ENCODE measurements at regions not wholly inside any gene's neighbourhood (a gene's known extent, or its start where the extent isn't known, plus 50 kb on each side); places are given as distances from the start of the nearest gene placed in this dataset.

GRCh38 chrX:138777230-138777629 lies 65.7 kb upstream of the FGF13 start:
- no peak for DNase-seq (ENCODE audit: low read depth in 4 of 4, low spot score in 2 of 4)

DNA sequence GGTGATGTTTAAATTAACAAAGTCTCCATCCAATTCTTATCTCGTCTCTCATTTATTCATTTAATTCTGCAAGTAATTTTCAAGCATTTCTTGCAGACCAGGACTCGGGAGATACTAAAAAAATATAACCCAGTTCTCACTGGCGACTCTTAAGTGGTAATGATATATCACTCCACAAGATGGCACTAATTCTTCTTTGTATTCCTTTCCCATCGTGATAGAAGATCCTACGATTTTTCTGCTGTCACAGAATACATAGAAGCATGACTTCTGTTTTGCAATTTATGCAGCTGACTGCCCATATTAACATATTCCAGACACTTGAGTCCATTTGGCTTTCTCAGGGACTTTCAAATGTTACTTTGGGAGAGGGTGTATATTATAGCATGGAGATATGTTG lies 64.0 kb upstream of the FGF13 start:
- DNase-seq (ENCODE audit: low read depth in 4 of 4, low spot score in 2 of 4) = no peak

DNA sequence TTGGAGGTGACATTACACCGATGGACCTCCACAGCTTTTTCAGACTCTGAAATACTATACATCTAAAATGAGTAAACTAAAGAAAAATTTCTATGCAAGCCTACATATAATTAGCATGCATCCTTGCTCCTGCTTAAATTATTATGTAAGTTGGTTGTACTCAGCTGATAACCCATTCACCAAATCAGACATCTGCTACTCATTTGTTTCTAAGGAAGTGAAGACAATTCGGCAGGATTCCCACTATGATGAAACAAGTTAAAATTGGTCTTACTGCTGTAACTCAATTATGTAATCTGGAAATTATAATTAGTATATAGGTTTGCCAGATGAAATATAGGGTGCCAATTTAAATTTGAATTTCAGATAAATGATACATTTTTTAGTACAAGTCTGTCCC lies 59.5 kb upstream of the FGF13 start:
- DNase-seq (ENCODE audit: low read depth in 4 of 4, low spot score in 2 of 4) = no peak

GRCh38 chrX:138769918-138770317 lies 58.4 kb upstream of the FGF13 start:
- DNase-seq (ENCODE audit: low read depth in 4 of 4, low spot score in 2 of 4) = no peak

DNA sequence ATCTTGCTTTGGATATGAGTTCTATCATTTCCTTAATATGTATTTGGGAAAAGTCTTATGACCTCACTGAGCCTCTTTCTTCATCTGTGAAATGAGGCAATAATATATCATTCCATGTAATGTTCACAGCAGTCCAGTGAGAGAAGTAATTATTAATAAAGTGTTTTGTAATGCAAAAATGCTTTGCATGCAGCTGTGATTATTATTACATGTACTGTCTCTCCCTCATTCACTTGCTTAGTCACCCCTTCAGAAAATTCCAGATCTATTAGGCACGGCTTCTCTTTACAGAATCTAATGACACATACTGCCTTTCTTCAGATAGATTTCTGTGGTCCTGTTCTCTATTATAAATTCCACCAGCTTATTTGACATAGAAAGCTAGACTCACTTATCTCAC lies 53.5 kb upstream of the FGF13 start:
- DNase-seq (ENCODE audit: low read depth in 4 of 4, low spot score in 2 of 4) = no peak

- DNase-seq (ENCODE audit: low read depth in 4 of 4, low spot score in 2 of 4) = no peak
Measured at GRCh38 chrX:138763761-138764160, 52.2 kb upstream of the FGF13 start.

DNA sequence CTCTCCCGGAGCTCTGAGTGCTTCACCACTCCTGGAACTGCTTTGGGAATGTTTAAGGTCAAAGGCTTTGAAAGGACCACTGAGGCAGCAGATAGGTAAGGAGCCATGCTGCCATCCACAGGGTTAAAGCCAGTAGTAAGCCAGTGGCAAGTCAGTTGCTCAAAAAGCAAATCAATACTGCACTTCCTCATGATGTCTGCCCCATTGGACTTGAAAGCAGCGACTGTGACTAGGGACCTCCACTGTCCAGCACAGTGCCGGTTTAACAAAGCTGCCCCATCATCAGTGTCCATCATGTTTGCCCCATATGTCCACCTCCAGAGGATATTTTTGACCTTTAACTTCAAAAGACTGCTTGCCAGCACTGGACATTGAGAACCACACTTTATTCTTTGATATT lies 49.9 kb upstream of the FGF13 start:
- no peak for DNase-seq (ENCODE audit: low read depth in 4 of 4, low spot score in 2 of 4)
